ENCODE measurements at regions not wholly inside any gene's neighbourhood (a gene's known extent, or its start where the extent isn't known, plus 50 kb on each side); places are given as distances from the start of the nearest gene placed in this dataset.
"Not testable (repeated sequence)": the region's sequence is repeated elsewhere in the genome, so short reads cannot be mapped to it uniquely, and the experiment has no call there.

GRCh38 chr6:130494729-130495128 is 128.9 kb downstream of the TMEM200A start:
- peaks cover 2% of the 10 kb centered on the region for H3K36me3 Mint-ChIP-seq
- H3K9me3 Mint-ChIP-seq: no peaks in the 10 kb centered on the region
- H3K27ac Mint-ChIP-seq: no peak overlapping the region
- no peaks in the 10 kb centered on the region for H3K27me3 Mint-ChIP-seq
- H3K4me1 Mint-ChIP-seq: no peaks in the 10 kb centered on the region
- H3K4me3 Mint-ChIP-seq: no peak overlapping the region

DNA sequence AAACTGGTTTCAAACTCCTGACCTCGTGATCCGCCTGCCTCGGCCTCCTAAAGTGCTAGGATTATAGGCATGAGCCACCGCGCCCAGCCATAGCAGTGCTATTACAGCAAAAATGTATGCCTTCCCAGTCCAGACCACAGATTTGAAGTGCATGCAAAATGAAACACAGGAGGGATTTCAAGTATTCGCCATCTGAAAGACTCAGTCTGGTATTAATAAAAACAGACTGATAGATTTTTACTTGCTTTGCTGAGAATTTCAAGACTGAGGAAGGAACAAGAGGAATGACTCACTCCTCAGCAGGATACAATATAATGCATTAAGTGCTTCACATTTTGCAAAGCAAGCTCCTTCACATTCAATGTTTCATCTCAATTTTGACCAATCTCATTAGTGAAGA is 134.9 kb downstream of the TMEM200A start:
- H3K4me3 Mint-ChIP-seq: peak overlapping the region; percentile 1
- H3K36me3 Mint-ChIP-seq: no peaks in the 10 kb centered on the region
- H3K27me3 Mint-ChIP-seq: no peaks in the 10 kb centered on the region
- H3K9me3 Mint-ChIP-seq: no peaks in the 10 kb centered on the region
- H3K27ac Mint-ChIP-seq: no peak overlapping the region
- H3K4me1 Mint-ChIP-seq: peaks cover 16% of the 10 kb centered on the region

GRCh38 chr6:130503146-130503545 is 137.3 kb downstream of the TMEM200A start:
- no peak overlapping the region for H3K27ac Mint-ChIP-seq
- peaks cover 32% of the 10 kb centered on the region for H3K4me1 Mint-ChIP-seq
- H3K4me3 Mint-ChIP-seq: no peak overlapping the region
- H3K9me3 Mint-ChIP-seq: no peaks in the 10 kb centered on the region
- no peaks in the 10 kb centered on the region for H3K27me3 Mint-ChIP-seq
- H3K36me3 Mint-ChIP-seq: no peaks in the 10 kb centered on the region

GRCh38 chr6:130505808-130506598 is 140.2 kb downstream of the TMEM200A start:
- Mint-ChIP-seq H3K27me3 (no peaks in the 10 kb centered on the region), H3K27ac (no peak overlapping the region), H3K4me1 (peaks cover 47% of the 10 kb centered on the region), H3K36me3 (no peaks in the 10 kb centered on the region), H3K4me3 (no peak overlapping the region), H3K9me3 (no peaks in the 10 kb centered on the region)

DNA sequence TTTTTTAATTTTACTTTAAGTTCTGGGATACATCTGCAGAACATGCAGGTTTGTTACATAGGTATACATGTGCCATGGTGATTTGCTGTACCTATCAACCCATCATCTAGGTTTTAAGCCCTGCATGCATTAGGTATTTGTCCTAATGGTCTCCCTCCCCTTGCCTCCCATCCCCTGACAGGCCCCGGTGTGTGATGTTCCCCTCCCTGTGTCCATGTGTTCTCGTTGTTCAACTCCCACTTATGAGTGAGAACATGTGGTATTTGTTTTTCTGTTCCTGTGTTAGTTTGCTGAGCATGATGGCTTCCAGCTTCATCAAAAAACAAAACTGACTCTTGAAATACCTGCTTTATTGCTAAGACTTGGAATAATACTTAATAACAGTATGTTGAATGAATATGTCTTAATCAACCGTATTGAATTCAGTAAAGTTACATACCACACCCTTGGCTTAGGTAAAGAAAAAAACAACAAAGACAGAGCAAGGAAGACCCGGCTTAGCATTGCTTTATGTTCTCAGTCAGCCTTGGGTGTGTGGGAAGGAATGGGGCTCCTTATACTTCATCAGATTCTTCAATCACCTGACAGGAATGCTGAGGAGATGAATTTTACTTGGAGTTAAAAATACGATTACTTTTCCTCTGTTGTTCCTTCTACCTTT is 141.3 kb downstream of the TMEM200A start:
- Mint-ChIP-seq H3K4me3 (peak overlapping the region; percentile 26), H3K4me1 (peaks cover 49% of the 10 kb centered on the region)
- not testable (repeated sequence) for H3K9me3 Mint-ChIP-seq, H3K27ac Mint-ChIP-seq, H3K36me3 Mint-ChIP-seq, H3K27me3 Mint-ChIP-seq

DNA sequence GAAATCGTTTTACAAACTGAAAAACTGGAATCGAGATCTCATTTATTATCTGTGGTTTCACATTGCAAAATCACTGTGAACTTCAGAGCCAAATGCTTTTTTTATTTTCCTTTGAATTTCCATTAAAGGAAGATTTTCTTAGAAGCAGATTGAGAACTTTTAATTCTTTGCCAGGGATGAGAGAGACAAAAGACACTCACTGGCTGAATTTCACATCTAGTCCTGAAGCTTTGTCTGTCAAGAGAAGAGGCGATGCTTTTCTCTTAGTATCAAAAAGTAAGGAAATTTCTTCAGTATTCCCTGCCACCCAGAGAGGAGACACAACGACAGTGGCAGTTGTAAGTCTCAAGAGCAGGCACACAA is 141.8 kb downstream of the TMEM200A start:
- peak overlapping the region; percentile 26 for H3K4me3 Mint-ChIP-seq
- H3K9me3 Mint-ChIP-seq: no peaks in the 10 kb centered on the region
- H3K36me3 Mint-ChIP-seq: no peaks in the 10 kb centered on the region
- H3K27me3 Mint-ChIP-seq: no peaks in the 10 kb centered on the region
- H3K4me1 Mint-ChIP-seq: peaks cover 50% of the 10 kb centered on the region
- no peak overlapping the region for H3K27ac Mint-ChIP-seq

GRCh38 chr6:130513770-130514169 is 148.0 kb downstream of the TMEM200A start:
- peak overlapping the region; percentile 80 for H3K27ac Mint-ChIP-seq
- no peaks in the 10 kb centered on the region for H3K27me3 Mint-ChIP-seq
- H3K9me3 Mint-ChIP-seq: peaks cover 6% of the 10 kb centered on the region
- H3K4me3 Mint-ChIP-seq: peak overlapping the region; percentile 9
- peaks cover 85% of the 10 kb centered on the region for H3K4me1 Mint-ChIP-seq
- peaks cover 4% of the 10 kb centered on the region for H3K36me3 Mint-ChIP-seq

GRCh38 chr6:130514712-130515111 is 148.9 kb downstream of the TMEM200A start:
- Mint-ChIP-seq H3K4me3 (peak overlapping the region; percentile 19), H3K9me3 (peaks cover 6% of the 10 kb centered on the region), H3K36me3 (peaks cover 4% of the 10 kb centered on the region), H3K27ac (peak overlapping the region; percentile 86), H3K4me1 (peaks cover 83% of the 10 kb centered on the region), H3K27me3 (no peaks in the 10 kb centered on the region)

DNA sequence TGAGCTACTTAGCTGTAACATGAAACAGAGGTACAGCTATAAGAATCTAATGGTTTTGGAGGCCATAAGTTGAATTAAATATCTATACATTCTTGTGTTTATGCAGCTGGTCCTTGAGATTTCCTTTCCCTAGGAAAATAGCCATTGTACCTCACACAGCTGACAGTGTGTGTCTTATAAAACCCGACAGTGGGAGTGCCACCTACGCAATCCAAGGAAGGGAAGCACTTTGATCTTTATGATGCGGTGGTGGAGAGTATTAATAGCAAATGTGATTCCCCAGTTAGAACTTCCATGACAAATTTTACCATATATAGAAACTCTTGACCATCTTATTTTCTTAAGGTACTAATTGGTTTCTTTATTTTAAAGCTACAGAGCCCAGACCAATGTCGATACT is 149.5 kb downstream of the TMEM200A start:
- Mint-ChIP-seq H3K36me3 (peaks cover 4% of the 10 kb centered on the region), H3K9me3 (peaks cover 6% of the 10 kb centered on the region), H3K27ac (peak overlapping the region; percentile 86), H3K4me1 (peaks cover 79% of the 10 kb centered on the region), H3K4me3 (no peak overlapping the region), H3K27me3 (no peaks in the 10 kb centered on the region)

GRCh38 chr6:130516604-130517003 is 150.8 kb downstream of the TMEM200A start:
- Mint-ChIP-seq H3K4me3 (no peak overlapping the region), H3K36me3 (peaks cover 9% of the 10 kb centered on the region), H3K27me3 (no peaks in the 10 kb centered on the region), H3K9me3 (peaks cover 6% of the 10 kb centered on the region), H3K4me1 (peaks cover 69% of the 10 kb centered on the region), H3K27ac (peak overlapping the region; percentile 92)

- Mint-ChIP-seq H3K36me3 (peaks cover 9% of the 10 kb centered on the region), H3K4me3 (peak overlapping the region; percentile 48), H3K27ac (peak overlapping the region; percentile 92), H3K9me3 (peaks cover 6% of the 10 kb centered on the region), H3K4me1 (peaks cover 61% of the 10 kb centered on the region), H3K27me3 (no peaks in the 10 kb centered on the region)
Measured at GRCh38 chr6:130517444-130517931, 151.7 kb downstream of the TMEM200A start.

- H3K4me3 Mint-ChIP-seq: no peak overlapping the region
- peaks cover 53% of the 10 kb centered on the region for H3K4me1 Mint-ChIP-seq
- H3K36me3 Mint-ChIP-seq: peaks cover 9% of the 10 kb centered on the region
- H3K27ac Mint-ChIP-seq: peak overlapping the region; percentile 10
- H3K27me3 Mint-ChIP-seq: no peaks in the 10 kb centered on the region
- H3K9me3 Mint-ChIP-seq: peaks cover 6% of the 10 kb centered on the region
Measured at GRCh38 chr6:130518588-130518987, 152.8 kb downstream of the TMEM200A start.

DNA sequence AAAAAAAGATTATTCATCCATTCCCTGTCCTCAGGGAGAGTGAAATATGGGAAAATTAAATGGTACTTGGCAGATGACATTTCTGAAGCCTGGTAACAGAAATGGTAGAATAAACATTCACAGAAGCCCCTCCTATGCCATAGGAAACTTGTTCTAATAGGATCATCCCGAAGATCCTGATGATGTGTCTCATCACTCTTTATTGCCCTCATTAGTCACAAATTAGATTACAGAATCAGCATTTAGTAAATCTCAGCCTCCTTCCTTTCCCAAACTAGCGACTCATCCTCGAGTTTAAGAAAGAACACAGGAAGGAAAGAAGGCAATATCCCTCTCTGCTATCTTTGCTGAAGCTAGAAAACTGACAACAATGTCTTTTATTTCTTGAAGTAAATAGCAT is 154.4 kb downstream of the TMEM200A start:
- H3K4me1 Mint-ChIP-seq: peaks cover 53% of the 10 kb centered on the region
- H3K36me3 Mint-ChIP-seq: peaks cover 7% of the 10 kb centered on the region
- no peak overlapping the region for H3K27ac Mint-ChIP-seq
- no peaks in the 10 kb centered on the region for H3K9me3 Mint-ChIP-seq
- no peak overlapping the region for H3K4me3 Mint-ChIP-seq
- H3K27me3 Mint-ChIP-seq: no peaks in the 10 kb centered on the region

GRCh38 chr6:130520801-130521200 is 155.0 kb downstream of the TMEM200A start:
- no peaks in the 10 kb centered on the region for H3K27me3 Mint-ChIP-seq
- peaks cover 55% of the 10 kb centered on the region for H3K4me1 Mint-ChIP-seq
- H3K4me3 Mint-ChIP-seq: no peak overlapping the region
- peaks cover 7% of the 10 kb centered on the region for H3K36me3 Mint-ChIP-seq
- no peaks in the 10 kb centered on the region for H3K9me3 Mint-ChIP-seq
- peak overlapping the region; percentile 5 for H3K27ac Mint-ChIP-seq

DNA sequence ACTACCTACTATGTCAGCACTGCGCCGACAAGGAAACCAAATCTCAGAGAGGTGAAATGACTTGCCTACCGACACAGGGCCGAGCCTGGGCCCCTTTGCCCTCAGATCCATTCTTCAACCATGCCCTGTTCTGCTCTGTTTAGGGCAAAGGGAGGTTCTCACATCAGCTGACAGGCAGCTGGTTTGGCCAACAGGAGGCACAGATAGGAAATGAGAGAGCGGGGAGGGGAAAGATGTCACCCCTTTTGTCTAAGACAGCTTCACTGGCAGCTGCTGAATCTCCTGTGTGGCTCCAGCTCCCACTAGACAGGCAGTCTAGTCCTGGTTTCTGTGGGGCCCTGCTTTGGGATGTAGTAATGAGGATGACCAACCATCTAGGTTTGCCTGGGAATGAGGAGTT is 158.7 kb downstream of the TMEM200A start:
- Mint-ChIP-seq H3K9me3 (no peaks in the 10 kb centered on the region), H3K36me3 (peaks cover 5% of the 10 kb centered on the region), H3K4me3 (no peak overlapping the region), H3K27me3 (no peaks in the 10 kb centered on the region), H3K4me1 (peaks cover 38% of the 10 kb centered on the region), H3K27ac (peak overlapping the region; percentile 15)

DNA sequence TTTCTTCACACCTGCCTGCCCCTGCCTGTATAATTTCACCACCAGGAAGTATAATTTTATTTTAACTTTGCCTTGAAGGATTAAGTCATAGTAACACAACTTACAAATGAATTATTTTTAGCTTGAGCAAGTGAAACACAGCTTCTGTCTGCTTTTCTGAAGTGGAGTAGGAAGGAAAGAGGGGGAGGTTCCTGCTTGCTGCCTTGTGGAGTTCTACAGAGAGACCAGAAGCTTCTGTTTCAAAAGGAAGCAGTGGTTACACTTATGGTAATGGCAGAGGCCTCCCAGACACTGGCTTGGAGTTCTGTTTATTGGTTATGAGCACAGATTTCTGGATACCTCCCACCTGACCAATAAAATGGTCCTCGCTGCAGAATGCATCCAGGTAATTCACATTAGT is 159.6 kb downstream of the TMEM200A start:
- no peaks in the 10 kb centered on the region for H3K9me3 Mint-ChIP-seq
- H3K27ac Mint-ChIP-seq: peak overlapping the region; percentile 15
- H3K36me3 Mint-ChIP-seq: peaks cover 5% of the 10 kb centered on the region
- H3K27me3 Mint-ChIP-seq: no peaks in the 10 kb centered on the region
- peaks cover 36% of the 10 kb centered on the region for H3K4me1 Mint-ChIP-seq
- H3K4me3 Mint-ChIP-seq: no peak overlapping the region
